Activated CD4-positive, alpha-beta T cell treated with anti-CD3 and anti-CD28 coated beads, Interleukin-10, Interleukin-2, amounts not matched to agents 100 ng/mL and 50 ng/mL, durations not matched to agents 16 hours and 8 hours (primary cell): ENCODE measurements at regions not wholly inside any gene's neighbourhood (a gene's known extent, or its start where the extent isn't known, plus 50 kb on each side); places are given as distances from the start of the nearest gene placed in this dataset.

Source experiments
- DNase-seq: peaks from one replicate; pipeline ENCODE4 v3.0.0-alpha.2; 2020

- DNase-seq: no peak
Observed at GRCh38 chr12:43008953-43009845, 419.7 kb upstream of the PRICKLE1 start.

GRCh38 chr12:43004908-43005307 is 415.4 kb upstream of the PRICKLE1 start:
- no peak for DNase-seq

GRCh38 chr12:43004141-43004540 is 414.6 kb upstream of the PRICKLE1 start:
- DNase-seq: no peak

DNA sequence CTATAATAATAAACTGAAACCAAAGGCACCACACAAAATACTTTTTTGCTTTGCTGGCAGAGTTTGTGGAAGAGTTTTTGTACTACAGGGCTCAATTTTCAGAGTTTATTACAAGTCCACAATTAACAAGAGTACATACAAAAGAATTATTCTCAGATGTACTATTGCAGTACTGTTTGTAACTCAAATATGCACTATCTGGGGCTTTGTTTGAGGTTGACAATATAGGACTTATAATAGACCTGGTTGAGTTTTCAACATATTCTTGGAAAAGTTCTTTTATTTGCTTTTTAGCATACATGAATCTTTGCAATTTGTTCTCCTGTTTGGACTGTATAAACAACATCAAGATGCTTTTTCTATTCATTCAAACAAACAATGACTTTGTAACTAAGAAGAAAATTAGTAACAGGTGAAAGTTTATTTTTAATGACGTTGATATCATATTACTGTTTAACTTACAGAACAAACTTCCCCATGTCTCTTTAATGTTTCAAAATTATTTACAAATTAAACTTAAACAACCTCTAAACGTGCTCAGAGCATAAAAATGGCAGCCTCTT is 407.4 kb upstream of the PRICKLE1 start:
- DNase-seq: no peak

DNA sequence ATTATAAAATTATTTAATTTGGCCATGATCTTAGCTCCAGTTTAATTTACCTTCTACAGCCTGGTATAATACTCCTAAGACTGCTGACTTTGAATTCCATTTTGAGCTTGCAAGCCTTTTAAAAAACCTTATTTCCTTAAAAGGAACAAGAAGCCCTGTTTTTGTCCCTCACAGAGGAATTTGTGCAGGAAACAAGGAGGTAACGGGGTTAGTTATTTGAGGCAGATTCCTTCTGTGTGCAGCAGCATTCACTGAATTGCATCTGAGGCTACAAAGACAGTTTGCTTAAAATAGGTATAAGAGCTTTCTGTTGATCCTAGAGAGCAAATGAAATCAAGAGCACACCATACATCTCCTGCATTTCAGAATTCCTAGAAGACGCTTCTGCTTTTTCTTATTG is 403.3 kb upstream of the PRICKLE1 start:
- DNase-seq: no peak

GRCh38 chr12:42990387-42990786 is 400.8 kb upstream of the PRICKLE1 start:
- DNase-seq: no peak

DNA sequence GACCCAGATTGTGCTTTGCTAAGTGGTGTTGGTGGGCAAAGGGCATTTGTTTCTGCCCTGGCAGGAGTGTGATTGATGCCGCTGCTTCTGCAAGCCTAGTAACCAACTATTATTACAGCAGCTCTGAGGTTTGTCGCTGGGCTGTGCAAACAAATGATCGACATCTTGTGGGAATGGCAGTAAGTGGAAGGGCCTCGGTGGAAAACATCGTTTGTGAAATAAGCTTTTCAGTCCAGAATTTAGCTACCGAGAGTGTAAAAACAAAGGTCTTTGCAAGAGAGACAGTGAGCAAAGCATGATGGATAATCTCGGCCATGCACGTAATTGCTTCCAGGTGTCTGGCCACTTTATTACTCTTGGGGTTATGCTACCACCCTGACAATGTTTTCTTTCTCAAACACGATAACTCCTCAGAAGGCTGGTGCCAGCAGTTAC is 397.7 kb upstream of the PRICKLE1 start:
- no peak for DNase-seq

DNA sequence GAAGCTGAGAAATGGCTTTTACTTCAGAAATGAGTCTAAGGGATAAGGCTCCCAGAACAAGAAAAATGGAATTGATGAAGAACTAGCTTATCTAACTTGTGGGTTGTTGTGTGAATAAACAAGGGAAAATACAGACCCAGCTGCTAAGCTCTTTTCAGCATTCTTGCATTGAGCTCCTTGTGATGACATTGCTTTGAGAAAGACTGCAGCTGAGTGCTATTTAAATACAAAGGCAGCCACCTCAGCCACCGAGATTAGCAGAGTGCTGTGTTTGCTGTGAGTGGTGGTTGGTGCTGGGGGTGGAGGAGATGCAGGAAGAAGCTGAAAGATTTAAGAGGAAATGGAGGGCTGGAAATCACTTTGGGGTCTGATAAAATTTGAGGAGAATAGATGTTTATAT is 396.0 kb upstream of the PRICKLE1 start:
- no peak for DNase-seq

DNA sequence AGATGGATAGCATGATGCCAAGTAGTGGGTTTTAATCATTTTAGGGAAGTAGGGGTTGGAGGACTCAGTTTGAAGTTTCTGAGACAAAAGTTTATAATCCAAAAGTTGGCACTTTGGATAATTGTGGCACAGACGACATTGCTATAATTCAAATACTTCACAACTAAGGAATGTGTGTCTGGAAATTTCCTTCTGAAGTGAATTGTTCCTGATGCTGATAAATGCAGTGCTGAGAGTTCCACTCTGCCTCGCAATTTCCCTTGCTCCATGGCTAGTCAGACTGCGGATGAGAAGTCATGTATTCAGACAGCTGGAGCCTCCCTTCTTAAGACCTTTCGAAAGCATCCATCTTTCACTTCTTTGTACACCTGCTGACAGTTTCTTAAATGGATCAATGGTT is 393.3 kb upstream of the PRICKLE1 start:
- DNase-seq: no peak

GRCh38 chr12:42981379-42981778 is 391.8 kb upstream of the PRICKLE1 start:
- no peak for DNase-seq

DNA sequence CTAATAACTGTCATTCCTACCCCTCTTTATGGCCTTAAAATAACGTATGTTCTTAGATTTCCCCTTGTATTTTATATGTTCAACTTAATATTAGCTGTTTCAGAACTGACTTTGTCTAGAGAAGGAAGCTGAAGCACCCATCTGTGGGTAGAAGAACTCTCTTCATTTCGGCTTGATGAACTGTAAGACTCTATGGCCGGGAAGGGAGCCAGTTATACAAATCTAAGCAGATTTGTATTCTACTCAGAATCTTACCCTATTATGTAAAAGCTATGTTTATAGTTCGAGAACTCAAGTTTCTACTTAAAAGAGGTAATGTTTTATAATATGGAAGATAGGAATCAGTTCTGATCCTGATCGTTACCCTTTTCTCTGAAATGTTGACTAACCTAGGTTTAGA is 390.9 kb upstream of the PRICKLE1 start:
- no peak for DNase-seq

DNA sequence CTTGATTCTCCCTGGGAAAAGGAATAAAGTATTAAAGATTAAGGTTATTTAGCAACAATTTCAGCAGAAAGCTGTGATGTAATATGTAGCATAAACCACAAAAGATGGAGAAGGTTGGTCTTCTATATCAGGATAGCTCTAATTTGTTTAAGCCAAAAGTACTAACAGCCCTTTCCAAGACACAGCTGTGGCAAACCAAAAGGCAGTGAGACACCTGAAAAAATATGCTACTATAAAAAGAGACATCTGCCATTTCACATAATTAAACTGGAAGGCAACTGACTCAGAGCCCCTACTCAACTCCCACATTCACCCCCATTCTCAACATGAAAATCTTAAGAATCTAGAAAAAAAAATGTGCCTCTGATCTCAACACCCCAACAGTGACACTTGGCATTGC is 390.2 kb upstream of the PRICKLE1 start:
- DNase-seq: no peak

- DNase-seq: no peak
Observed at GRCh38 chr12:42978708-42979107, 389.2 kb upstream of the PRICKLE1 start.

GRCh38 chr12:42977451-42978230 is 388.1 kb upstream of the PRICKLE1 start:
- no peak for DNase-seq

- no peak for DNase-seq
Observed at GRCh38 chr12:42976620-42977019, 387.1 kb upstream of the PRICKLE1 start.

- DNase-seq: no peak
Observed at GRCh38 chr12:42976122-42976521, 386.6 kb upstream of the PRICKLE1 start.

DNA sequence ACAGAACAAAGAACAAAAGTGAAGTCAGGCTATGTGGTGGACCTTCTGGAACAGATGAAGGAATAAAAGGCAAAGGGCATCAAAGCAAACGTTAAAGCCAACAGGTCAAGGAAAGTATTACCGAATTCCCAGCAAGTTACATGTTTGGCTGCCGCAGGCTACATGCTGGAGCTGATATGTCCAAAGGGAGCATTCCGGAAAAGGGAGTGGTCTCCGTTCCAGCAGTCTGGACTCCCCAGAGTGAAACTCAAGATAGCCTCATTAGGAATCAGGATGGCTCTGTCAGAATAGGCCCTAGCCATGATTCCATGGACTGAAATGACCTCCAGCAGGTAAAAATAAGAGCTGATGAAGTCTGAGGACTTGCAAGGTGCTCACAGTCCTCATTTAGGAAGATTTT is 379.8 kb upstream of the PRICKLE1 start:
- no peak for DNase-seq

GRCh38 chr12:42968426-42968825 is 378.9 kb upstream of the PRICKLE1 start:
- DNase-seq: no peak

DNA sequence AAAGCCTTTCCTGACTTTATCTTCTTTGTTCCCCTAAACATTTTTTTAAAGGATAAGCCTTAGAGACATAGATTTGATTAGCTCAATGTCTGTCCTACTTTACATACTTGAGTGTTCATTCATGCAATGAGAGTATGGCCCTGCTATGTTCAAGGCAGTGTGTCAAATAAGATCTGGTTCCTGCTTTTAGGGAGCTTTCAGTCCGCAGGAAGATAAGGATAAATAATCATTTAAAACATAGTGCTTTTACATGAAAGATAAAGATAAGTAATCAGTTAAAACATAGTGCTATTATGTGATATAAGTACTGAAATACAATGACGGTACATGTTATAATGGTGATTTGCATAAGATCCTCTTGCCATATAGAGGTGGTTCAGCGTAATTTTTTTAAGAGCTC is 378.3 kb upstream of the PRICKLE1 start:
- no peak for DNase-seq

DNA sequence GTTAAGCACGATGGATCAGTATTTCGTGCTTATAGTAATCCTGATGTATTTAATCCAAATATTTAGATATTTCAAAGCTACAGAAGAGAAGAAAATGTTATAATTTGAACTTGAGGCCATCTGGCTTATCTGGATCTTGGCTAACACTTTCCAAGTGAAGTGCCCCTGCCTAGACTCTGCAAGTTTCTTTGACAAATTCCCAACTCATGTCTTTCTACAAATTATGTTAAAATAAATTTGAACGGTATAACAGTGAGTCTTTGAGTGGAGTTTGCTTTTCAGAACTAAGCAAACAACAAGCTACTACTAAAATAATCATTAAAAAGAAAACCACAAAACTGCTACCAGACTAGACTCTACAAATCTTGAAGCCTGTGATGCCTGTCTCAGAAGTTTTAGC is 374.4 kb upstream of the PRICKLE1 start:
- DNase-seq: no peak

DNA sequence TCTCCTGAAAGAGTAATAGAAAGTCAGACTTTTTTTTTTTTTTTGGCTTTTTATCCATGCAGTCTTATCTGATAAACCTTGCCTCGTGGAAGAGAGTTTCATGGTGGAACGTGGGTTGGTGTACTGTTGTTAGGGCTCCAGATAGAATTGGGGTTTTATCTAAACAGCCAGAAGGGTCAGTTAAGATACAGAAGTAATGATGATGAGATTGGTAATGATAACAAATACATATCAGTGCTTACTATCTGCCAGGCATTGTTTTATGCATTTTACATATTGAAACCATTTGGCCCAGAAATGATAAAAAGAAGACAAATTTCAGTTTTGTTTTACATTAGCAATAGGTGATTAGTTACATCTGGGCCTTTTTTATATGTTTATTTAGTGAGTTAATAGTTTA is 372.8 kb upstream of the PRICKLE1 start:
- no peak for DNase-seq

GRCh38 chr12:42961395-42961794 is 371.8 kb upstream of the PRICKLE1 start:
- DNase-seq: no peak

GRCh38 chr12:42960087-42960527 is 370.6 kb upstream of the PRICKLE1 start:
- no peak for DNase-seq

GRCh38 chr12:42958291-42958674 is 368.7 kb upstream of the PRICKLE1 start:
- no peak for DNase-seq
